Colonic mucosa (tissue), 4 donors: ENCODE measurements at regions not wholly inside any gene's neighbourhood (a gene's known extent, or its start where the extent isn't known, plus 50 kb on each side); places are given as distances from the start of the nearest gene placed in this dataset.

Experiments
- DNase-seq: peaks from one replicate; pipeline ENCODE4 v3.0.0-alpha.2; 2020
- H3K27ac ChIP-seq: fragments of 200-600 bp; one replicate; pipeline ENCODE4 v1.8.0; 2021
- H3K27me3 ChIP-seq: fragments of 200-600 bp; one replicate; pipeline ENCODE4 v1.8.0; 2021
- H3K36me3 ChIP-seq: fragments of 200-600 bp; one replicate; pipeline ENCODE4 v1.8.0; 2021
- H3K4me1 ChIP-seq: fragments of 200-600 bp; one replicate; pipeline ENCODE4 v1.8.0; 2021; ENCODE audit warnings: mild to moderate bottlenecking
- H3K4me3 ChIP-seq: fragments of 200-600 bp; one replicate; pipeline ENCODE4 v1.8.0; 2021
- H3K9ac ChIP-seq, 2 donors: one replicate each; pipeline ENCODE4 v1.7.0; 2013; ENCODE audit warnings: control low read depth in 2 of 2, low read depth in 2 of 2, low read length in 2 of 2
- H3K9me3 ChIP-seq: fragments of 200-600 bp; one replicate; pipeline ENCODE4 v1.8.0; 2021
- intact Hi-C: fragments of 100-400 bp; cut with DNase I; formaldehyde crosslinking; loops from one replicate; pipeline ENCODE4 v1.14.1; 2022
- TF ChIP-seq, protein P1 (sequence below): fragments of 200-600 bp; IDR thresholded peaks from one replicate; pipeline ENCODE4 v1.8.0; 2022; ENCODE audit warnings: antibody characterized with exemption, mild to moderate bottlenecking
- donor health status: healthy.
- donor health status: DM: no; HTN: no; CAD: no.
- donor health status: DM: no; HTN: no; CAD: no.

GRCh38 chr4:185920691-185921260 lies 108.8 kb upstream of the SORBS2 start:
- DNase-seq, result no peak
- Histone ChIP-seq H3K36me3 (no peaks in the 10 kb centered on the region), H3K27ac (no peak overlapping the region), H3K4me3 (no peak overlapping the region), H3K9me3 (no peaks in the 10 kb centered on the region), H3K9ac (no peak overlapping the region), H3K4me1 (no peaks in the 10 kb centered on the region), H3K27me3 (no peaks in the 10 kb centered on the region)
- TF ChIP-seq, protein P1, sequence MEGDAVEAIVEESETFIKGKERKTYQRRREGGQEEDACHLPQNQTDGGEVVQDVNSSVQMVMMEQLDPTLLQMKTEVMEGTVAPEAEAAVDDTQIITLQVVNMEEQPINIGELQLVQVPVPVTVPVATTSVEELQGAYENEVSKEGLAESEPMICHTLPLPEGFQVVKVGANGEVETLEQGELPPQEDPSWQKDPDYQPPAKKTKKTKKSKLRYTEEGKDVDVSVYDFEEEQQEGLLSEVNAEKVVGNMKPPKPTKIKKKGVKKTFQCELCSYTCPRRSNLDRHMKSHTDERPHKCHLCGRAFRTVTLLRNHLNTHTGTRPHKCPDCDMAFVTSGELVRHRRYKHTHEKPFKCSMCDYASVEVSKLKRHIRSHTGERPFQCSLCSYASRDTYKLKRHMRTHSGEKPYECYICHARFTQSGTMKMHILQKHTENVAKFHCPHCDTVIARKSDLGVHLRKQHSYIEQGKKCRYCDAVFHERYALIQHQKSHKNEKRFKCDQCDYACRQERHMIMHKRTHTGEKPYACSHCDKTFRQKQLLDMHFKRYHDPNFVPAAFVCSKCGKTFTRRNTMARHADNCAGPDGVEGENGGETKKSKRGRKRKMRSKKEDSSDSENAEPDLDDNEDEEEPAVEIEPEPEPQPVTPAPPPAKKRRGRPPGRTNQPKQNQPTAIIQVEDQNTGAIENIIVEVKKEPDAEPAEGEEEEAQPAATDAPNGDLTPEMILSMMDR, result no peak
- intact Hi-C loops, result no loop called here

DNA sequence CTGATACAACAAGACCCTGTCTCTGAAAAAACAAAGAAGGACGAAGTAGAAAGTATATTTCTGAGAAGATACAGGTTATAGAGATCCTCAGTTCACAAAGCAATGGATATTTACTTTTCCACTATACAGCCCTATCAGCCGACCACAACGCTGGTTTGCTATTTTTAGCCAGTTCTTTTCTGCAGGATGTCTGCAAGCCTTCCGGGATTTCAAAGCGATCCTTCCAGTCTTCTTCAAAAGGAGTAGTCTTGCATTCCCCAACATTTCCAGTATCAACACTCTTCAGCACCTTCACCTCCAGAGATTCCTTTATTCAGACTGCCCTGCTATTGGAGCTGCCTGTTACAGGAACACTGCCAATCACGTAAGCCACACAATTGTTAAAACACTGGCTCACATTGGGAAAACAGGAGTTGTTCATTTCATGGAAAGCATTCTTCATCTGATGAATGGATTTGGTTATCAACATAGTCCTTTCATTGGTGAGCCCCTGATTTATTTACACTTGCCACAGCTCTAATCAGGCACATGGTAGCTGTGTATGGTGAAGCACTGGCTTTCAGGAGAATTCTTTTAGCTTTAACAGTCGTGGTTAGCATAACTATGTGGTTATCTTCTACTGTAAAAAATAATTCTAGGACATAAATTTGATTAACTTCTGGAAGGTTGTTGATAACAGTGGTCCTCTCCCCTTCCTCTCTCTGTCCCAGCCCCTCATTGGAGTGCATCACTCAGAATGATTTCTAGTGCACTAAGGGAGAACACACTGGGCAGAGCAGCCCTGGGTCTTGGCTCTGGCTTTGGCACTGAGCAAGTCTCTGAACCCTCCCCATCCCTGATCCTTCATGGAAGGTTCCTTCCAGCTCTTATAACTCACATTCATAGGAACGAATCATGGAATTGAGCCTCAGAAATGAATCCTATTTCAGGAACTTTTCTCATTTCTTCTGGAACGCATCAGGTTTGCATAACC lies 109.9 kb upstream of the SORBS2 start:
- Histone ChIP-seq H3K4me1 (no peaks in the 10 kb centered on the region), H3K36me3 (no peaks in the 10 kb centered on the region), H3K4me3 (no peak overlapping the region), H3K27me3 (no peaks in the 10 kb centered on the region), H3K9ac (no peak overlapping the region), H3K27ac (no peak overlapping the region), H3K9me3 (no peaks in the 10 kb centered on the region)
- no peak for DNase-seq
- TF ChIP-seq, protein P1, result no peak
- intact Hi-C loops, result no loop called here

DNA sequence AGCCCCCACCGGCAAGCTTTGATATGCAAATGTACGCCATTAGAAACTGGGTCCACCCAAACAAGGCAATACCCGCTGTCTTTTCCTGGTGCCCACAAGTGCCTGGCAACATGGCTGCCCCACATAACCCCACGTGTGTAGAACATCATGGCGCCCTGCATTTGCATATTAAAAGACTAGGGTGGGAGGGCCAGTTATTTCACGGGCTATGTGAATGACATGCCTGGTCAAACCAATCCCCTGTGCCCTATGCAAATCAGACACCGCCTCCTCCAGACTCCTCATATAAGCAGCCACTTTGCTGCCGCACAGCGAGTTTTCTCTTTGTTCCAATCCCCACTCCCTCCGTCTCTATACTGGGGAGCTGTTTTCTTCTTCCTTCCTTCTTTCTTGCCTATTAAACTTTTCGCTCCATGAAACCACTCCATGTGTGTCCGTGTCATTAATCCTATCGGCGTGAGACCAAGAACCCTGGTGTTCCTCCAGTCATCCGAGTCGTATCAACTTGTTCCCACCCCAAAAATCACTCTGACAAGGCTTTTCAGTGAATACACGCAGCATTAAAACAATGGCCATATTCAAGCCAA lies 112.6 kb upstream of the SORBS2 start:
- no peak overlapping the region for H3K27ac ChIP-seq
- no peaks in the 10 kb centered on the region for H3K27me3 ChIP-seq
- no peaks in the 10 kb centered on the region for H3K4me1 ChIP-seq
- H3K9ac ChIP-seq, result no peak overlapping the region
- intact Hi-C loops, result no loop called here
- H3K9me3 ChIP-seq, result no peaks in the 10 kb centered on the region
- H3K36me3 ChIP-seq, result no peaks in the 10 kb centered on the region
- no peak for DNase-seq
- TF ChIP-seq, protein P1, result no peak
- no peak overlapping the region for H3K4me3 ChIP-seq

DNA sequence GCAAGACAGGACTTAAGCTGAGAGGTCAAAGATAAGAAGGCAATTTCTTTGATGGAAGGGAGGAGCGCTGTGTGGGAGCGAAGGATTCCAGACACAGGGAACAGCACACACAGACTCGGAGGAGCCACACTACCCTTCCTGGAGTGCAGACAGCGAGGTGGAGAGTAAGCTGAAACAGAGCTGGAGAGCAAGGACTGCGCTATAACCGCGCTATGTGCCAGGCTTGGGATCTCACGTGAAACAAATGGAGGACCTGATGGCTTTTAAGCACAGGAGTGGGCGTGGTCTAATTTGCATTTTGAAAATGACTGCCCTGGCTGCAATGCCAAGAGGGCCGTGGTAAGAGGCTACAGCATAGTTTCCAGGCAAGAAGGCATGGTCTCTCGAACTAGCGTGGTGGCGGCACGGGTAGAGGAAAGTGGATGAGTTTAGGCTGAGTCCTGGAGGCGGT lies 113.9 kb upstream of the SORBS2 start:
- intact Hi-C loops, result no loop called here
- no peak overlapping the region for H3K4me3 ChIP-seq

DNA sequence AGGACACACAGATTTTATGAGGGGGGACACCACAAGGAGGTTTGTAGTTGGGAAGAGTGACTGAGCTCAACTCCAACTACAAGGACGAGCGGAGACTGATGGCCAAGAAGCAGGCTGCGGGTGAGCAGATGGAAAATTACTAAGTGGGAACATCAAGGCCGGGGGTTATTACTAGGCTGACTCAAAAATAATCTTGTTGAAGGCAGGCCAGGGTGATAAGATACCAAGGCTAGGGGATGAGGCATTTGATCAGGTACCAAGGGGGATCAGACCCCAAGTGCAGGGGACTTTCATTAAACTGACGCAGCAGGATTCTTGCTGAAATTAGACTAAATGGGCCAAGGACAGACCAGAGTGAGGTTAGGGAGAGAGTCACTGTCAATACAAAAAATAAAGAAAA lies 119.4 kb upstream of the SORBS2 start:
- Histone ChIP-seq H3K9me3 (no peaks in the 10 kb centered on the region), H3K4me3 (no peak overlapping the region), H3K27me3 (no peaks in the 10 kb centered on the region), H3K9ac (no peak overlapping the region), H3K36me3 (no peaks in the 10 kb centered on the region), H3K27ac (no peak overlapping the region), H3K4me1 (no peaks in the 10 kb centered on the region)
- TF ChIP-seq, protein P1, result no peak
- intact Hi-C loops, result no loop called here
- DNase-seq, result no peak

More for the DNA sequence above, 113.9 kb upstream of the SORBS2 start:
- no peaks in the 10 kb centered on the region for H3K9me3 ChIP-seq
- H3K27ac ChIP-seq, result no peak overlapping the region
- no peak overlapping the region for H3K9ac ChIP-seq
- no peaks in the 10 kb centered on the region for H3K27me3 ChIP-seq
- no peak for DNase-seq
- H3K36me3 ChIP-seq, result no peaks in the 10 kb centered on the region
- no peaks in the 10 kb centered on the region for H3K4me1 ChIP-seq
- TF ChIP-seq, protein P1, result no peak
